ENCODE measurements at regions not wholly inside any gene's neighbourhood (a gene's known extent, or its start where the extent isn't known, plus 50 kb on each side); places are given as distances from the start of the nearest gene placed in this dataset.

- TF ChIP-seq, protein P1, sequence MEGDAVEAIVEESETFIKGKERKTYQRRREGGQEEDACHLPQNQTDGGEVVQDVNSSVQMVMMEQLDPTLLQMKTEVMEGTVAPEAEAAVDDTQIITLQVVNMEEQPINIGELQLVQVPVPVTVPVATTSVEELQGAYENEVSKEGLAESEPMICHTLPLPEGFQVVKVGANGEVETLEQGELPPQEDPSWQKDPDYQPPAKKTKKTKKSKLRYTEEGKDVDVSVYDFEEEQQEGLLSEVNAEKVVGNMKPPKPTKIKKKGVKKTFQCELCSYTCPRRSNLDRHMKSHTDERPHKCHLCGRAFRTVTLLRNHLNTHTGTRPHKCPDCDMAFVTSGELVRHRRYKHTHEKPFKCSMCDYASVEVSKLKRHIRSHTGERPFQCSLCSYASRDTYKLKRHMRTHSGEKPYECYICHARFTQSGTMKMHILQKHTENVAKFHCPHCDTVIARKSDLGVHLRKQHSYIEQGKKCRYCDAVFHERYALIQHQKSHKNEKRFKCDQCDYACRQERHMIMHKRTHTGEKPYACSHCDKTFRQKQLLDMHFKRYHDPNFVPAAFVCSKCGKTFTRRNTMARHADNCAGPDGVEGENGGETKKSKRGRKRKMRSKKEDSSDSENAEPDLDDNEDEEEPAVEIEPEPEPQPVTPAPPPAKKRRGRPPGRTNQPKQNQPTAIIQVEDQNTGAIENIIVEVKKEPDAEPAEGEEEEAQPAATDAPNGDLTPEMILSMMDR (conservative IDR thresholded peaks at IDR 0.05; ENCODE audit: low read depth, low read length) = no peak
- TF ChIP-seq EZH2 (IDR thresholded peaks at IDR 0.05; ENCODE audit: borderline replicate concordance, low read depth, low read length, poor library complexity, severe bottlenecking) = no peak
Observed at GRCh38 chr7:25777969-25778708, 373.9 kb upstream of the NFE2L3 start.
